ENCODE measurements at regions not wholly inside any gene's neighbourhood (a gene's known extent, or its start where the extent isn't known, plus 50 kb on each side); places are given as distances from the start of the nearest gene placed in this dataset.

- Mint-ChIP-seq H3K9me3 (no peaks in the 10 kb centered on the region), H3K27me3 (no peaks in the 10 kb centered on the region), H3K4me3 (no peak overlapping the region), H3K4me1 (ENCODE audit: low read depth) (peaks cover 14% of the 10 kb centered on the region), H3K36me3 (ENCODE audit: low read depth) (no peaks in the 10 kb centered on the region), H3K27ac (peak overlapping the region; percentile 19)
- Histone ChIP-seq H3K4me1 (ENCODE audit: insufficient read depth, low read length) (peaks cover 5% of the 10 kb centered on the region), H3K27ac (ENCODE audit: low read depth in 1 of 2, low read length in 2 of 2) (no peak overlapping the region), H3K4me3 (ENCODE audit: low read length) (no peak overlapping the region), H3K36me3 (ENCODE audit: insufficient read depth, low read length) (no peaks in the 10 kb centered on the region), H3K9me3 (ENCODE audit: control insufficient read depth in 1 of 2, insufficient read depth in 1 of 2, low read length in 2 of 2) (no peaks in the 10 kb centered on the region), H3K27me3 (ENCODE audit: control insufficient read depth in 1 of 2, insufficient read depth in 2 of 2, low read length in 2 of 2) (no peaks in the 10 kb centered on the region)
- TF ChIP-seq CTCF (IDR thresholded peaks at IDR 0.05) = no peak
- DNase-seq (no peak), ATAC-seq (ENCODE audit: poor library complexity) (no peak)
- ChIA-PET POLR2A (no interaction called here), CTCF (no interaction called here)
- intact Hi-C loops (cut with DNase I, micrococcal nuclease) = no loop called here
Observed at GRCh38 chr10:88037623-88038022, 174.2 kb downstream of the PTEN start.

- no peaks in the 10 kb centered on the region for H3K36me3 ChIP-seq (ENCODE audit: insufficient read depth, low read length)
- H3K4me1 Mint-ChIP-seq (ENCODE audit: low read depth) = peaks cover 14% of the 10 kb centered on the region
- no peaks in the 10 kb centered on the region for H3K27me3 Mint-ChIP-seq
- H3K9me3 ChIP-seq (ENCODE audit: control insufficient read depth in 1 of 2, insufficient read depth in 1 of 2, low read length in 2 of 2) = no peaks in the 10 kb centered on the region
- H3K27ac ChIP-seq (ENCODE audit: low read depth in 1 of 2, low read length in 2 of 2) = no peak overlapping the region
- H3K27ac Mint-ChIP-seq = no peak overlapping the region
- CTCF ChIA-PET = no interaction called here
- POLR2A ChIA-PET = no interaction called here
- no peaks in the 10 kb centered on the region for H3K9me3 Mint-ChIP-seq
- H3K4me3 Mint-ChIP-seq = no peak overlapping the region
- H3K4me3 ChIP-seq (ENCODE audit: low read length) = no peak overlapping the region
- intact Hi-C loops (cut with DNase I, micrococcal nuclease) = no loop called here
- no peak for TF ChIP-seq CTCF (IDR thresholded peaks at IDR 0.05)
- no peaks in the 10 kb centered on the region for H3K27me3 ChIP-seq (ENCODE audit: control insufficient read depth in 1 of 2, insufficient read depth in 2 of 2, low read length in 2 of 2)
- no peak for DNase-seq
- ATAC-seq (ENCODE audit: poor library complexity) = no peak
- H3K36me3 Mint-ChIP-seq (ENCODE audit: low read depth) = no peaks in the 10 kb centered on the region
- H3K4me1 ChIP-seq (ENCODE audit: insufficient read depth, low read length) = peaks cover 5% of the 10 kb centered on the region
Observed at GRCh38 chr10:88038268-88038667, 174.8 kb downstream of the PTEN start.

DNA sequence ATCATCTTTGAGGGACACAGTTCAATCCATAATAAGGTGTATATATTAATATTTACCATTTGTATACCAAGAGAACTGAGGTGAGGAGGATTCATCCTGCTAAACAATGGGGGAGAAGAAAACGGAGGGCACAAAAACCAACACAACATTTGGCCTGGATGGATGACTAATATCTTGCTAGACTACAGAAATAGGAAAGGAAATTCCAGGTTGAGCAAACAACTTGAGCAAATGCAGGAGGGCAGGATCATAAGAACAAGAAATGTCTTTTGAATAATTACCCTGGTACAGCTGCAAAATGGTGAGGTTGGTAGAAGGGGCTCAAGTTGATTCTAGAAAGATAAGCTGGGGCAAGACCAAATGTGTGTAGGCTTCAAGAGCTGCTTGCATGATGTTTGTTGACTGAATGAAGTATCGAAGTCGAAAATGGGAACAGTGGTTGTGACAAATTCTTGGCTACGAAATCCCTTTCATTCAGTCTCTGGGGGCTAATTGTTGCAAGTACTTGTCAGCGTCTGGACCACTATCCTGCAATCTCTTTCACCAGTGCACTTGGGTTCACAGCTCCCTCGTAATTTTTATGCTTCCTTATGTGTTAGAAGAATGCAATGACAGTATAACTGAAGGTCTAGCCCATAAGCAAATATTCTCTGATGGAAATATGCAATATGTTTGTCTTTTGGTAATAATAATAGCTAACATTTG, 176.2 kb downstream of the PTEN start:
- intact Hi-C loops (cut with DNase I, micrococcal nuclease) = no loop called here
- Mint-ChIP-seq H3K27me3 (no peaks in the 10 kb centered on the region), H3K9me3 (no peaks in the 10 kb centered on the region), H3K27ac (no peak overlapping the region), H3K36me3 (ENCODE audit: low read depth) (no peaks in the 10 kb centered on the region), H3K4me1 (ENCODE audit: low read depth) (peaks cover 14% of the 10 kb centered on the region), H3K4me3 (no peak overlapping the region)
- Histone ChIP-seq H3K9me3 (ENCODE audit: control insufficient read depth in 1 of 2, insufficient read depth in 1 of 2, low read length in 2 of 2) (no peaks in the 10 kb centered on the region), H3K36me3 (ENCODE audit: insufficient read depth, low read length) (no peaks in the 10 kb centered on the region), H3K4me3 (ENCODE audit: low read length) (no peak overlapping the region), H3K27ac (ENCODE audit: low read depth in 1 of 2, low read length in 2 of 2) (no peak overlapping the region), H3K27me3 (ENCODE audit: control insufficient read depth in 1 of 2, insufficient read depth in 2 of 2, low read length in 2 of 2) (no peaks in the 10 kb centered on the region), H3K4me1 (ENCODE audit: insufficient read depth, low read length) (peaks cover 5% of the 10 kb centered on the region)
- CTCF ChIA-PET = no interaction called here
- DNase-seq = no peak
- TF ChIP-seq CTCF (IDR thresholded peaks at IDR 0.05) = no peak
- no peak for ATAC-seq (ENCODE audit: poor library complexity)
- POLR2A ChIA-PET = no interaction called here
